ENCODE measurements at regions not wholly inside any gene's neighbourhood (a gene's known extent, or its start where the extent isn't known, plus 50 kb on each side); places are given as distances from the start of the nearest gene placed in this dataset.

DNA sequence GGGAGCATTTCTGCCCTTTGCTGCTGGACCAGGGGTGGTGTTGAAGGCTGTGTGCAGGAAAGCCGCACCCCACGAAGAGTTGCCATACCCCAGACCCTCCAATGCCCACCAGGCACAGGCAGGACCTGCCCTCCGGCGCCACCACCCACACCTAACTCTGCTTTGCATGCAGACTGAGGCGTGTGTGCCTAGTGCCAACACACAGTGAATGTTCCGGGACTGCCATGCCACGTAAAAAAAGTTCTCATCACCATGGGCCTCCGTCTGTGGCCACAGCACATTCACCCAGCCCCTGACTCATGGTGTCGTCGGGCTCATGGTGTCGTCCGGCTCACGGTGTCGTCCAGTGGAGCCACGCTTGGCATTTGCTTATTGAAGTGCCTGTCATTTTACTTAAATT lies 184.9 kb upstream of the RAB6C start:
- TF ChIP-seq, protein P1, sequence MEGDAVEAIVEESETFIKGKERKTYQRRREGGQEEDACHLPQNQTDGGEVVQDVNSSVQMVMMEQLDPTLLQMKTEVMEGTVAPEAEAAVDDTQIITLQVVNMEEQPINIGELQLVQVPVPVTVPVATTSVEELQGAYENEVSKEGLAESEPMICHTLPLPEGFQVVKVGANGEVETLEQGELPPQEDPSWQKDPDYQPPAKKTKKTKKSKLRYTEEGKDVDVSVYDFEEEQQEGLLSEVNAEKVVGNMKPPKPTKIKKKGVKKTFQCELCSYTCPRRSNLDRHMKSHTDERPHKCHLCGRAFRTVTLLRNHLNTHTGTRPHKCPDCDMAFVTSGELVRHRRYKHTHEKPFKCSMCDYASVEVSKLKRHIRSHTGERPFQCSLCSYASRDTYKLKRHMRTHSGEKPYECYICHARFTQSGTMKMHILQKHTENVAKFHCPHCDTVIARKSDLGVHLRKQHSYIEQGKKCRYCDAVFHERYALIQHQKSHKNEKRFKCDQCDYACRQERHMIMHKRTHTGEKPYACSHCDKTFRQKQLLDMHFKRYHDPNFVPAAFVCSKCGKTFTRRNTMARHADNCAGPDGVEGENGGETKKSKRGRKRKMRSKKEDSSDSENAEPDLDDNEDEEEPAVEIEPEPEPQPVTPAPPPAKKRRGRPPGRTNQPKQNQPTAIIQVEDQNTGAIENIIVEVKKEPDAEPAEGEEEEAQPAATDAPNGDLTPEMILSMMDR (IDR thresholded peaks at IDR 0.05; ENCODE audit: control insufficient read depth, insufficient read depth, low read depth, low read length, missing control alignments) = no peak
- no peak for DNase-seq (ENCODE audit: low read depth)
- H3K4me3 ChIP-seq (ENCODE audit: control insufficient read depth, low read depth, low read length) = no peak overlapping the region

DNA sequence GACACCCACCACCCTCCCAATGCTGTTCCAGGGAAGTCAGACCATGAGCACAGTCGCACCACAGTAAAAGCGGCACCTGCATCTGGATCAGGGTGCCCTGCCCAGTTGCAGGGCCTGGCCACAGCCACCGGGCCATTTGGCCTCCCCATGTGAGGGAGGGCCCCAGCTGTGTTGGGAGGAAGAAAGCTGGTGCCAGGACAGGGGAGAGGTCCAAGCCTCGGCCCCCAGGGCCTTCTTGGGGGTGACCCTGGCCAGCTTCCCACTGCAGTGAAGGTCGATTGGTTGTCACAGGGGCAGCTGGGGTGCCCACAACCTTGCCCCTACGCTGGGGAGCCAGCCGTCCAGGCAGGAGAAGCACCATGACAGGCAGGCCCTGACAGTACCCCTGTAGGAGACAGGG lies 183.2 kb upstream of the RAB6C start:
- no peak for DNase-seq (ENCODE audit: low read depth)
- H3K4me3 ChIP-seq (ENCODE audit: control insufficient read depth, low read depth, low read length) = no peak overlapping the region
- TF ChIP-seq, protein P1 (IDR thresholded peaks at IDR 0.05; ENCODE audit: control insufficient read depth, insufficient read depth, low read depth, low read length, missing control alignments) = no peak

DNA sequence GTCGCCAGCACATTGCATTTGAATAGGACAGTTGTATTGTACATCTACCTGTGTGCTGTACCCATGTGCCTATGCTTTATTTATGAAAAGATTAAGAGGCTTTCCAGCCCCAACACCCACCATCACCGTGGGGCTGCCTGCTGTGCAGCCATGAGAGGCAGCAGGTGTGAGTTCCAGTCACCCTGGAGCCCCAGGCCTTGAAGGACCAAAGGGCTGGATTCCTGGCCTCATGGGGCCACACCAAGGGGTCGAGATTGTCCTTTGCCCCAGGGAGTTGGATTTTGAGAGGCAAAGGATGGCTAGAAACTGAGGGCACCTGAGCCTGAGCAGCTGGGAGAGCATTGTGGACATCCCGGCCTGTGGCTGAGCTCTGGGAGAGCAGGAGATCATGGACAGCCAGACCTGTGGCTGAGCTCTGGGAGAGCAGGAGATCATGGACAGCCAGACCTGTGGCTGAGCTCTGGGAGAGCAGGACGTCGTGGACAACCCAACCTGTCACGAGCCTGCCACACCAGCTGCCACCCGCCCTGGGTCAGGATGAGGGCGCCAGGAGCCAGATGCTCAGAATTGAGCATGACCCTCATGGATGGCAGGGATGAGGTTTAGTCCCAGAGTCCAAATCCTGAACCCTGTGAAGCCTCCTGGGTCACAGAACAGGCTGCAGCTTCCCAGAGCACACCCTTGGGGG lies 182.5 kb upstream of the RAB6C start:
- TF ChIP-seq, protein P1 (IDR thresholded peaks at IDR 0.05; ENCODE audit: control insufficient read depth, insufficient read depth, low read depth, low read length, missing control alignments) = no peak
- H3K4me3 ChIP-seq (ENCODE audit: control insufficient read depth, low read depth, low read length) = no peak overlapping the region
- DNase-seq (ENCODE audit: low read depth) = no peak

DNA sequence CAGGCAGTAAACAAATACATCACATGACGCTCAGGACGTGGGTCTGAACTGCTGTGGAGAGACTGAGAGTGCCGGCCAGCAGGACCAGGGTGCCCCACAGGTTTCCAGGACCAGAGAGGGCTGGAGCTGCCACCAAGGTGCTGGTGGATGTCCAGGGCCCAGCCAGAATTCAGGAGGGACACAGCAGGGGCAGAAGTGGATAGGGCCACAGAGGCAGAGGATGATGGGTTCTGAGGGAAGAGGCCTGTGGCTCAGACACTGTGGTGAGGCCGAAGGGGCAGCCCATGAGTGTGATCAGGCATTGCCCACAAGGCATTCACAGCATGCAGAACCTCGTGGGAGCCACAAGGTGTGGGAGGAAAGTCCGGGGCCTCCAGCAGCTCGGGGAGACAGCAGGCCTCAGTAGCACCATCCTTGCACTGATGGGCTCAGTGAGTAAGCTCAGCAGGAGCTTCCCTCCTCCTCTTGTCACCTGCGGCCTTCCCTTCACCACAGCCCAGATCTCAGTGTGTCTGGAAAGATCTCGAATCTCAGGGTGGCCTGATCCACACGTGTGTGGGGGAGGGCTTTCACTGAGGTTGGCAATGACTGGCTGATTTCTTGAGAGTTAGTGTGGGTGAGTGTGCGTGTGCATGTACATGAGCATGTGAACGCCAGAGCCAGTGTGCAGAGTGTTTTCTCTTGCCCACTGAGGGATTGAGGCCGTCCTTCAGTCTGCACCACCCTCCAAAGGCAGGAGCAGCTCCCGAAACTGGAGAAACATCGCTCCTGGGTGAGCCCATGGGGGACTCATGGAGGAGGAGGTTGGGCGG lies 181.8 kb upstream of the RAB6C start:
- no peak overlapping the region for H3K4me3 ChIP-seq (ENCODE audit: control insufficient read depth, low read depth, low read length)
- no peak for DNase-seq (ENCODE audit: low read depth)
- TF ChIP-seq, protein P1 (IDR thresholded peaks at IDR 0.05; ENCODE audit: control insufficient read depth, insufficient read depth, low read depth, low read length, missing control alignments) = no peak

DNA sequence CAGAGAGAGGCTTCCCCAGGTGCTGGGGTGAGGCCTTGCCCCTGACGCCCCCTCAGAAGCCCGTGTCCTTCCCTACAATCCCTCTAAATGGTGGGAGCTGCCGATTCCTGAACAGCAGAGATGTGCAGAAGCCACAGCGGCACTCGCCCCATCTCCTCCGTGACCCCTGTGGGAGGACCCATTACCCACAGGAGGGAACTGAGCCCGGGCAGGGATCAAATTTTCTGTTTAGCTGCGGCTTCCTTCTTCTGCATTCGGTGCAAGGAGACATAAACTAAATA lies 181.2 kb upstream of the RAB6C start:
- TF ChIP-seq, protein P1 (IDR thresholded peaks at IDR 0.05; ENCODE audit: control insufficient read depth, insufficient read depth, low read depth, low read length, missing control alignments) = no peak
- H3K4me3 ChIP-seq (ENCODE audit: control insufficient read depth, low read depth, low read length) = no peak overlapping the region
- DNase-seq (ENCODE audit: low read depth) = no peak

DNA sequence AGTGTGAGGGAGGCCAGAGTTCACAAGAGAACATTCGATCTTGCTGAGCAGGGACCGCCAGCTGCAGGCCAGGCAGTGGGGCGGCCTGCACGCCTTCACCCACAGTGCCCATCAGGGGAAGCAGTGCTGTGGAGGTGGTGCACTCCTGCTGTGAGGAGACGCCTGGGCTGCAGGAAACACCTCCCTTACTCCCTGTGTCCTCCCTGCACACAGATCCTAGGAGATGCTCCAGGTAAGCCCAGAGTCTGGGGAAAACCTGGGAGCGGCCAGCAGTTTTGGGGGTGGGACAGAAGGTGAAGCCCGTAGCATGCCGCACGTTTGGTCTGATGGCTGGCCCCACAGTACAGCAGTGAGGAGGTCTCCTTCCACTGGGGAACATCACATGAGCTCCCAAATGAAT lies 180.8 kb upstream of the RAB6C start:
- no peak overlapping the region for H3K4me3 ChIP-seq (ENCODE audit: control insufficient read depth, low read depth, low read length)
- no peak for DNase-seq (ENCODE audit: low read depth)
- TF ChIP-seq, protein P1 (IDR thresholded peaks at IDR 0.05; ENCODE audit: control insufficient read depth, insufficient read depth, low read depth, low read length, missing control alignments) = no peak
